ENCODE measurements at regions not wholly inside any gene's neighbourhood (a gene's known extent, or its start where the extent isn't known, plus 50 kb on each side); places are given as distances from the start of the nearest gene placed in this dataset.

DNA sequence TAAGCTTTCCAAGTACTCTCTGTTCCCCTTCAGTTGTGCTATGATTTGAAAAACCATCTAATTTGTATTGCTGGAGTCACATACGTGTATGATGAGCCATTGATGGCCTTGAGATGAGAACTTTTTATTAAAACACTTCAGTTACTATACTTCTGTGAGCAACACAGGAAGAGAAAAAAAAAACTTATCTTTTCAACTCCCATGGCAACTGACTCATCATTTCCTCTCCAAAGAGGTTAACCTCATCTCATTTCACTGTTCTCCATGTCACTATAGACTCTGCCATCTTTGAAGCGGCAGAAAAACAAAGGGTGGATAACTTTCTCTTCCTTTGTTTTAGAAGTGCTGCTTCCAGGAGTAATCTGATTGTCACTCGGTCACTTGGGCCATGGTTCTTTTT, 104.3 kb upstream of the PCSK1 start:
- TF ChIP-seq, protein P1, sequence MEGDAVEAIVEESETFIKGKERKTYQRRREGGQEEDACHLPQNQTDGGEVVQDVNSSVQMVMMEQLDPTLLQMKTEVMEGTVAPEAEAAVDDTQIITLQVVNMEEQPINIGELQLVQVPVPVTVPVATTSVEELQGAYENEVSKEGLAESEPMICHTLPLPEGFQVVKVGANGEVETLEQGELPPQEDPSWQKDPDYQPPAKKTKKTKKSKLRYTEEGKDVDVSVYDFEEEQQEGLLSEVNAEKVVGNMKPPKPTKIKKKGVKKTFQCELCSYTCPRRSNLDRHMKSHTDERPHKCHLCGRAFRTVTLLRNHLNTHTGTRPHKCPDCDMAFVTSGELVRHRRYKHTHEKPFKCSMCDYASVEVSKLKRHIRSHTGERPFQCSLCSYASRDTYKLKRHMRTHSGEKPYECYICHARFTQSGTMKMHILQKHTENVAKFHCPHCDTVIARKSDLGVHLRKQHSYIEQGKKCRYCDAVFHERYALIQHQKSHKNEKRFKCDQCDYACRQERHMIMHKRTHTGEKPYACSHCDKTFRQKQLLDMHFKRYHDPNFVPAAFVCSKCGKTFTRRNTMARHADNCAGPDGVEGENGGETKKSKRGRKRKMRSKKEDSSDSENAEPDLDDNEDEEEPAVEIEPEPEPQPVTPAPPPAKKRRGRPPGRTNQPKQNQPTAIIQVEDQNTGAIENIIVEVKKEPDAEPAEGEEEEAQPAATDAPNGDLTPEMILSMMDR (IDR thresholded peaks at IDR 0.05 in 4 of 5, conservative IDR thresholded peaks at IDR 0.05 in 1 of 5) = no peak
- TF ChIP-seq POLR2A (IDR thresholded peaks at IDR 0.05) = no peak

Measured in gastrocnemius medialis (tissue), 4 donors.